ENCODE measurements at regions not wholly inside any gene's neighbourhood (a gene's known extent, or its start where the extent isn't known, plus 50 kb on each side); places are given as distances from the start of the nearest gene placed in this dataset.

- intact Hi-C loops (cut with DNase I; ENCODE audit: low total_unique reads), result no loop called here
- 95 to 96% methylated on average over 1 of the region's 1 CpG for WGBS, 2 donors
- no peak for DNase-seq (ENCODE audit: low spot score in 2 of 2)
- H3K4me3 ChIP-seq (ENCODE audit: low read depth, poor library complexity, severe bottlenecking), result no peak overlapping the region
- TF ChIP-seq POLR2A (IDR thresholded peaks at IDR 0.05), result no peak
- TF ChIP-seq, protein P1, sequence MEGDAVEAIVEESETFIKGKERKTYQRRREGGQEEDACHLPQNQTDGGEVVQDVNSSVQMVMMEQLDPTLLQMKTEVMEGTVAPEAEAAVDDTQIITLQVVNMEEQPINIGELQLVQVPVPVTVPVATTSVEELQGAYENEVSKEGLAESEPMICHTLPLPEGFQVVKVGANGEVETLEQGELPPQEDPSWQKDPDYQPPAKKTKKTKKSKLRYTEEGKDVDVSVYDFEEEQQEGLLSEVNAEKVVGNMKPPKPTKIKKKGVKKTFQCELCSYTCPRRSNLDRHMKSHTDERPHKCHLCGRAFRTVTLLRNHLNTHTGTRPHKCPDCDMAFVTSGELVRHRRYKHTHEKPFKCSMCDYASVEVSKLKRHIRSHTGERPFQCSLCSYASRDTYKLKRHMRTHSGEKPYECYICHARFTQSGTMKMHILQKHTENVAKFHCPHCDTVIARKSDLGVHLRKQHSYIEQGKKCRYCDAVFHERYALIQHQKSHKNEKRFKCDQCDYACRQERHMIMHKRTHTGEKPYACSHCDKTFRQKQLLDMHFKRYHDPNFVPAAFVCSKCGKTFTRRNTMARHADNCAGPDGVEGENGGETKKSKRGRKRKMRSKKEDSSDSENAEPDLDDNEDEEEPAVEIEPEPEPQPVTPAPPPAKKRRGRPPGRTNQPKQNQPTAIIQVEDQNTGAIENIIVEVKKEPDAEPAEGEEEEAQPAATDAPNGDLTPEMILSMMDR (IDR thresholded peaks at IDR 0.05), result no peak
Observed at GRCh38 chr4:101710806-101711205, 79.7 kb upstream of the BANK1 start.

- no peak overlapping the region for H3K4me3 ChIP-seq (ENCODE audit: low read depth, poor library complexity, severe bottlenecking)
- no peak for DNase-seq (ENCODE audit: low spot score in 2 of 2)
- intact Hi-C loops (cut with DNase I; ENCODE audit: low total_unique reads), result no loop called here
- TF ChIP-seq, protein P1 (IDR thresholded peaks at IDR 0.05), result no peak
- no peak for TF ChIP-seq POLR2A (IDR thresholded peaks at IDR 0.05)
- WGBS, 2 donors, result 71 to 97% methylated on average over 1 of the region's 1 CpG
Observed at GRCh38 chr4:101708293-101709039, 82.1 kb upstream of the BANK1 start.

GRCh38 chr4:101707596-101707995 is 82.9 kb upstream of the BANK1 start:
- WGBS, 2 donors, result 74 to 89% methylated on average over 3 of the region's 3 CpGs
- DNase-seq (ENCODE audit: low spot score in 2 of 2), result no peak
- intact Hi-C loops (cut with DNase I; ENCODE audit: low total_unique reads), result no loop called here
- H3K4me3 ChIP-seq (ENCODE audit: low read depth, poor library complexity, severe bottlenecking), result no peak overlapping the region
- no peak for TF ChIP-seq POLR2A (IDR thresholded peaks at IDR 0.05)
- TF ChIP-seq, protein P1 (IDR thresholded peaks at IDR 0.05), result no peak

- TF ChIP-seq POLR2A (IDR thresholded peaks at IDR 0.05), result no peak
- TF ChIP-seq, protein P1 (IDR thresholded peaks at IDR 0.05), result no peak
- no peak overlapping the region for H3K4me3 ChIP-seq (ENCODE audit: low read depth, poor library complexity, severe bottlenecking)
- 91 to 92% methylated on average over 1 of the region's 1 CpG for WGBS, 2 donors
- intact Hi-C loops (cut with DNase I; ENCODE audit: low total_unique reads), result no loop called here
- no peak for DNase-seq (ENCODE audit: low spot score in 2 of 2)
Observed at GRCh38 chr4:101706535-101707057, 83.9 kb upstream of the BANK1 start.

- DNase-seq (ENCODE audit: low spot score in 2 of 2), result no peak
- no peak for TF ChIP-seq POLR2A (IDR thresholded peaks at IDR 0.05)
- TF ChIP-seq, protein P1 (IDR thresholded peaks at IDR 0.05), result no peak
- H3K4me3 ChIP-seq (ENCODE audit: low read depth, poor library complexity, severe bottlenecking), result no peak overlapping the region
- intact Hi-C loops (cut with DNase I; ENCODE audit: low total_unique reads), result no loop called here
- WGBS, 2 donors, result 91 to 100% methylated on average over 1 of the region's 1 CpG
Observed at GRCh38 chr4:101701551-101701950, 89.0 kb upstream of the BANK1 start.
